Erythroblast (primary cell): ENCODE measurements at regions not wholly inside any gene's neighbourhood (a gene's known extent, or its start where the extent isn't known, plus 50 kb on each side); places are given as distances from the start of the nearest gene placed in this dataset.
A peak's percentile ranks its signal among the peaks of the same experiment; 100 is the strongest.

ENCODE experiments used
- DNase-seq, 2 experiments: peaks; one replicate each; lab custom pipeline; 2025; lab: John Stamatoyannopoulos, UW
- GATA1 ChIP-seq: IDR thresholded peaks from 2 replicates; pipeline ENCODE4 v1.6.1; 2011; ENCODE audit warnings: low read depth, mild to moderate bottlenecking, control low read depth, low read length, moderate library complexity
- POLR2A ChIP-seq: IDR thresholded peaks from 2 replicates; pipeline ENCODE4 v1.6.1; 2011; ENCODE audit warnings: mild to moderate bottlenecking, low read length

DNA sequence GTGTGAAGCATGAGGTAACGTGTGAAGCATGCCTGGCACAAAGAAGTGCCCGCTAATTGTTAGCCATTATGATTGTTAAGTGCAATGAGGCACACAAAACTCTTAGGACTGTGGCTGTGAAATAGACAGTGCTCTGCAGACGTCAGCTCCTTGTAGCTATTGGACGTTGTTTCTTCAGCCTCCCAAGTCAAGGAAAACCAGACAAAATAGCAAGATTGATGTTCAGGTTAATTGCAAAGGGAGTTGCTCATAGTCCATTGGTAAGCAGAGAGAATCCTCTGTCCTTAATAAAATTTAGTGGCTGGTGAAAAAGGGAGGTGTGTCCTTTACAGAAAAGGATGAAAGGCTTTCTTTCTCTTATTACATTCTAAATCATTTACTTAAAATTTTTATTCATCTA, 54.6 kb upstream of the MBP start:
- TF ChIP-seq GATA1, result no peak
- TF ChIP-seq POLR2A, result no peak
- DNase-seq, result no peak

DNA sequence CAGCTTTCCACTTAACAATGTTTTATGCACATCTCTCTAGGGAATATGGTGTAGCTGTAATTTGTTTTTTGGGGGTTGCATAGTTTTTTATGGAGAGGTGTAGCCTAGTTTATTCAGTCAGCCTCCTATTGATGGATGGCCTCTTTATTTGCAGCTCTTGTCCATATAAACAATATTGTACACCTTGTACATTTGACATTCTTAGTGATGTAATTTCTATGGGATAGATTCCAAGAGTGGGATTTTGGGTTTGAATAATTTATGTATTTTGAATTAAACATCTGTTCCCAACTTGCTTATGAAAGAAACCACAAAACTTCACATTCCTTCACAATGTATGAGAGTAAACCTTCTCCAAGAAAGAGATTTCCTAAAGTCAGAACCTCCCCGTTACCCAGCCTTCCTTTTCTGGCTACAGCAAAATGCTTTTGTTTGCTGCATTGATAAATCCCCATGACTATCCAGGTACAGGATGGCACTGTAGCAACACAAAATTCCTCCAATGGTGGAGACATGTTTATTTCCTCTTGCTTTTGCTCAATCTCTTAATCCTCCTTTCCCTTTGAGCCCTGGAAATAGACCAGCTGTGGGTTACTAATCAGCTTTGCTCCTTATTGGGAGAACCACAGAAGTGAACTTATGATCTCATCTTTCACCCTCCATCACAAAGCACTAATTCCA, 58.4 kb upstream of the GALR1 start:
- no peak for TF ChIP-seq GATA1
- no peak for TF ChIP-seq POLR2A
- no peak for DNase-seq

DNA sequence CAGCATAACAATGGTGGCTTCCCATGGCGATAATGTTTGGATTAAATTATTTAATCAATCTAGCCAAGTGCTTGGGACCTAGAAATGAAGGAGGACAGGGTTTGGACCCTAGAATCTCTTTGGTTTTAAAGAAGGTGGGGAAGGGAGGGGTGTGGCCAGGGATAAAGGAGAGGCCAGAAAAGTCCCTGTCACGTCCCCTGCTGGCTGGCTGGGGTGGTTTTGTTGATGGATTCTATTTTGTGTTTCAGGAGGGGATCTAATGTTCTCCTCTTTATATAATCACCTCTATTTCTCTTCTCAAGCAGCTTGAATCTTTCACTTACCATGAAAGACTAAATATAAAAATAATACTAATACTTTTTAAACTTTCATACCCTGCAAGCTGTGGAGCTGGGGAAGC, 52.6 kb upstream of the GALR1 start:
- TF ChIP-seq POLR2A, result no peak
- TF ChIP-seq GATA1, result no peak
- DNase-seq, result peak in 1 of 2 experiments; percentile 7

DNA sequence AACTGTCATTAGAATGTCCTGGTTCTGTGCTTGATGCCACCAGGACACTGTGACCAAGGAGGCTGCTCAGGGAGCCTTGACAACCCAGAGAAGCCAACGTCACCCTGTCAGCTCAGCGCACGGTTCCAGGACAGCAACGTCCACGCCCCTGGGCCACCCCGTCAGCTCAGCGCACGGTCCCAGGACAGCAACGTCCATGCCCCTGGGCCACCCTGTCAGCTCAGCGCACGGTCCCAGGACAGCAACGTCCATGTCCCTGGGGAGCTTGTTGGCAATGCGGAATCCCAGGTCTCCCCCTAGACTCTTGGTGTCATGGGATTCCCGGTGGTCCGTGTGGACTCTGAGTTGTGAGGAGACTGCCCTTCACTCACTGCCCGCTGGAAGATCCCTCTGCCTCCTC, 51.0 kb upstream of the GALR1 start:
- no peak for TF ChIP-seq POLR2A
- DNase-seq, result no peak

DNA sequence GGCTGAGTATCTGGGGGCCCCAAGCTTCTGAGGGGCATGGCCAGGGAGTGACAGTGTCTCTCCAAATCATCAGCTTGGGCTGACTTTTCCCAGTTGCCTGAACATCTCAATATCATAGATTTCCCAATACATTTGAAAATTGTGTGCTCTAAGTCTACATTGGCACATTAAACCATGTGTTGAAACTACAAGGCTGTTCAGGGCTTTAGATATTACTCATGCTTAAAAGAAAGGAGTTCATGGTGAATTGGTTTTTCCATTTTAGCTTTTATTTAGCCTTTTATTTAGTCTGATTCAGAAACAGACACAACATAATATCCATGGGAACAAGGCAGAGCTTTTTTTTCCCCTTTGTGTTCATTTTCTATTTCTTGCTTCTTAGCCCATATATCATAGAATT, 49.9 kb upstream of the GALR1 start:
- DNase-seq, result no peak
- TF ChIP-seq POLR2A (no peak), GATA1 (no peak)
